Liver (tissue), 8 donors: ENCODE measurements at regions not wholly inside any gene's neighbourhood (a gene's known extent, or its start where the extent isn't known, plus 50 kb on each side); places are given as distances from the start of the nearest gene placed in this dataset.

Experiments
- DNase-seq: peaks from one replicate; pipeline ENCODE4 v3.0.0-alpha.2; 2017; ENCODE audit warnings: low spot score
- H3K27ac ChIP-seq, 2 donors: one replicate each; pipeline ENCODE4 v1.7.0; 2013; ENCODE audit warnings: inconsistent platforms in 2 of 2, low read length in 2 of 2, control low read depth in 1 of 2, low read depth in 1 of 2, mild to moderate bottlenecking in 1 of 2
- H3K27me3 ChIP-seq, 4 donors: one replicate each; pipeline versions ENCODE4 v1.6.1 to v1.7.0; 2013; ENCODE audit warnings: low read length in 3 of 4, inconsistent platforms in 1 of 4, mild to moderate bottlenecking in 1 of 4, moderate library complexity in 1 of 4; ENCODE audit not compliant: control insufficient read depth in 4 of 4, insufficient read depth in 4 of 4
- H3K36me3 ChIP-seq, 4 donors: one replicate each; pipeline versions ENCODE4 v1.6.1 to v1.7.0; 2013; ENCODE audit warnings: low read length in 3 of 4, mild to moderate bottlenecking in 3 of 4, low read depth in 1 of 4, moderate library complexity in 1 of 4; ENCODE audit not compliant: control insufficient read depth in 4 of 4, insufficient read depth in 3 of 4
- H3K4me1 ChIP-seq, 4 donors: one replicate each; pipeline versions ENCODE4 v1.6.1 to v1.7.0; 2013; ENCODE audit warnings: low read length in 3 of 4, mild to moderate bottlenecking in 3 of 4, moderate library complexity in 1 of 4; ENCODE audit not compliant: control insufficient read depth in 4 of 4, insufficient read depth in 4 of 4
- H3K4me3 ChIP-seq, 3 donors: one replicate each; pipeline versions ENCODE4 v1.6.1 to v1.7.0; 2013; ENCODE audit warnings: low read length in 3 of 3, control low read depth in 1 of 3, low read depth in 1 of 3, mild to moderate bottlenecking in 1 of 3
- H3K9ac ChIP-seq, 2 donors: one replicate each; pipeline ENCODE4 v1.7.0; 2013; ENCODE audit warnings: low read length in 2 of 2, mild to moderate bottlenecking in 2 of 2, moderate library complexity in 2 of 2, control low read depth in 1 of 2, low read depth in 1 of 2
- H3K9me3 ChIP-seq, 4 donors: one replicate each; pipeline versions ENCODE4 v1.6.1 to v1.7.0; 2013; ENCODE audit warnings: low read length in 3 of 4; ENCODE audit not compliant: control insufficient read depth in 4 of 4
- ATF3 ChIP-seq: IDR thresholded peaks from 2 replicates; pipeline ENCODE4 v1.6.1; 2016; ENCODE audit warnings: antibody characterized with exemption
- CTCF ChIP-seq: fragments of 150-350 bp; IDR thresholded peaks from 2 replicates; pipeline ENCODE4 v1.5.1; 2017; ENCODE audit warnings: improper control_type of control experiment, low read depth, low read length; ENCODE audit not compliant: missing input control
- EGR1 ChIP-seq, 2 donors: IDR thresholded peaks; 2 replicates each; pipeline ENCODE4 v1.6.1; 2016 to 2018; ENCODE audit warnings: antibody characterized with exemption in 2 of 2, low read depth in 2 of 2
- FOXA1 ChIP-seq: IDR thresholded peaks from 2 replicates; pipeline ENCODE4 v1.6.1; 2016; ENCODE audit warnings: antibody characterized with exemption
- FOXA2 ChIP-seq: IDR thresholded peaks from 2 replicates; pipeline ENCODE4 v1.6.1; 2016; ENCODE audit warnings: antibody characterized with exemption
- GABPA ChIP-seq, 2 donors: IDR thresholded peaks in 1 of 2; conservative IDR thresholded peaks in 1 of 2; 2 replicates each; pipeline ENCODE4 v1.6.1; 2016; ENCODE audit warnings: antibody characterized with exemption in 2 of 2, mild to moderate bottlenecking in 1 of 2, moderate library complexity in 1 of 2
- HNF4A ChIP-seq, 2 donors: conservative IDR thresholded peaks; 2 replicates each; pipeline ENCODE4 v1.6.1; 2016; ENCODE audit warnings: antibody characterized with exemption in 2 of 2, mild to moderate bottlenecking in 2 of 2
- HNF4G ChIP-seq: IDR thresholded peaks from 2 replicates; pipeline ENCODE4 v1.6.1; 2016; ENCODE audit warnings: antibody characterized with exemption
- JUND ChIP-seq, 2 donors: IDR thresholded peaks; 2 replicates each; pipeline ENCODE4 v1.6.1; 2016; ENCODE audit warnings: antibody characterized with exemption in 2 of 2
- NR2F2 ChIP-seq: IDR thresholded peaks from 2 replicates; pipeline ENCODE4 v1.6.1; 2016; ENCODE audit warnings: antibody characterized with exemption
- RAD21 ChIP-seq, 2 donors: IDR thresholded peaks; 2 replicates each; pipeline ENCODE4 v1.6.1; 2016; ENCODE audit warnings: antibody characterized with exemption in 2 of 2, mild to moderate bottlenecking in 2 of 2
- RXRA ChIP-seq, 2 donors: IDR thresholded peaks; 2 replicates each; pipeline ENCODE4 v1.6.1; 2017 to 2018; ENCODE audit warnings: antibody characterized with exemption in 2 of 2, mild to moderate bottlenecking in 1 of 2
- SP1 ChIP-seq: IDR thresholded peaks from 2 replicates; pipeline ENCODE4 v1.6.1; 2018; ENCODE audit warnings: antibody characterized with exemption, mild to moderate bottlenecking
- TAF1 ChIP-seq: conservative IDR thresholded peaks from 2 replicates; pipeline ENCODE4 v1.6.1; 2016; ENCODE audit warnings: antibody characterized with exemption, mild to moderate bottlenecking
- YY1 ChIP-seq: IDR thresholded peaks from 2 replicates; pipeline ENCODE4 v1.6.1; 2016; ENCODE audit warnings: antibody characterized with exemption, mild to moderate bottlenecking
- WGBS: extraction: QIAGEN DNeasy Blood & Tissue Kit; methylation state at CpG from one replicate; pipeline ENCODE4 v1.1.7; 2013; 5-methylcytosine and 5-hydroxymethylcytosine counted together
- TF ChIP-seq, protein P1 (sequence below): IDR thresholded peaks from 2 replicates; pipeline ENCODE4 v1.6.1; 2016; ENCODE audit warnings: antibody characterized with exemption
- TF ChIP-seq, protein P2 (sequence below): IDR thresholded peaks from 2 replicates; pipeline ENCODE4 v1.6.1; 2016; ENCODE audit warnings: antibody characterized with exemption
- TF ChIP-seq, protein P3 (sequence below): IDR thresholded peaks from 2 replicates; pipeline ENCODE4 v1.6.1; 2016; ENCODE audit warnings: antibody characterized with exemption, mild to moderate bottlenecking
- donor health status: healthy.
- donor health status: healthy.
- donor health status: healthy.
- donor health status: healthy.
- donor health status: healthy.

GRCh38 chr4:101647710-101648034, 142.9 kb upstream of the BANK1 start:
- H3K4me3 ChIP-seq: no peak overlapping the region
- no peak for DNase-seq
- H3K9ac ChIP-seq: no peak overlapping the region
- no peaks in the 10 kb centered on the region for H3K4me1 ChIP-seq
- TF ChIP-seq NR2F2: no peak
- TF ChIP-seq JUND (IDR thresholded peaks at IDR 0.05): no peak
- no peak for TF ChIP-seq EGR1 (IDR thresholded peaks at IDR 0.05; ENCODE audit: low read depth in 2 of 2)
- no peak for TF ChIP-seq HNF4A (conservative IDR thresholded peaks at IDR 0.05)
- no peak for TF ChIP-seq RAD21 (IDR thresholded peaks at IDR 0.05)
- TF ChIP-seq RXRA (IDR thresholded peaks at IDR 0.05): no peak
- TF ChIP-seq GABPA (IDR thresholded peaks at IDR 0.05 in 1 of 2, conservative IDR thresholded peaks at IDR 0.05 in 1 of 2): no peak
- no peak for TF ChIP-seq FOXA2
- TF ChIP-seq, protein P1, sequence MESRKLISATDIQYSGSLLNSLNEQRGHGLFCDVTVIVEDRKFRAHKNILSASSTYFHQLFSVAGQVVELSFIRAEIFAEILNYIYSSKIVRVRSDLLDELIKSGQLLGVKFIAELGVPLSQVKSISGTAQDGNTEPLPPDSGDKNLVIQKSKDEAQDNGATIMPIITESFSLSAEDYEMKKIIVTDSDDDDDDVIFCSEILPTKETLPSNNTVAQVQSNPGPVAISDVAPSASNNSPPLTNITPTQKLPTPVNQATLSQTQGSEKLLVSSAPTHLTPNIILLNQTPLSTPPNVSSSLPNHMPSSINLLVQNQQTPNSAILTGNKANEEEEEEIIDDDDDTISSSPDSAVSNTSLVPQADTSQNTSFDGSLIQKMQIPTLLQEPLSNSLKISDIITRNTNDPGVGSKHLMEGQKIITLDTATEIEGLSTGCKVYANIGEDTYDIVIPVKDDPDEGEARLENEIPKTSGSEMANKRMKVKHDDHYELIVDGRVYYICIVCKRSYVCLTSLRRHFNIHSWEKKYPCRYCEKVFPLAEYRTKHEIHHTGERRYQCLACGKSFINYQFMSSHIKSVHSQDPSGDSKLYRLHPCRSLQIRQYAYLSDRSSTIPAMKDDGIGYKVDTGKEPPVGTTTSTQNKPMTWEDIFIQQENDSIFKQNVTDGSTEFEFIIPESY: no peak
- no peak for TF ChIP-seq TAF1
- no peak for TF ChIP-seq YY1
- no peak for TF ChIP-seq ATF3
- H3K36me3 ChIP-seq: no peaks in the 10 kb centered on the region
- H3K27me3 ChIP-seq: peaks cover 0 to 3% (median 0%) of the 10 kb centered on the region in 4 donors
- no peaks in the 10 kb centered on the region for H3K9me3 ChIP-seq
- H3K27ac ChIP-seq: no peak overlapping the region

- Histone ChIP-seq H3K4me3 (no peak overlapping the region), H3K27ac (no peak overlapping the region), H3K9me3 (no peaks in the 10 kb centered on the region), H3K4me1 (no peaks in the 10 kb centered on the region), H3K9ac (no peak overlapping the region), H3K27me3 (peaks cover 0 to 14% (median 0%) of the 10 kb centered on the region in 4 donors), H3K36me3 (no peaks in the 10 kb centered on the region)
- no peak for DNase-seq
- TF ChIP-seq, protein P1: no peak
- no peak for TF ChIP-seq FOXA1
- no peak for TF ChIP-seq HNF4A (conservative IDR thresholded peaks at IDR 0.05)
- no peak for TF ChIP-seq NR2F2
- TF ChIP-seq YY1: no peak
- TF ChIP-seq SP1: no peak
- no peak for TF ChIP-seq TAF1
- no peak for TF ChIP-seq JUND (IDR thresholded peaks at IDR 0.05)
- TF ChIP-seq EGR1 (IDR thresholded peaks at IDR 0.05; ENCODE audit: low read depth in 2 of 2): no peak
- TF ChIP-seq HNF4G: no peak
- TF ChIP-seq RAD21 (IDR thresholded peaks at IDR 0.05): no peak
- TF ChIP-seq, protein P2, sequence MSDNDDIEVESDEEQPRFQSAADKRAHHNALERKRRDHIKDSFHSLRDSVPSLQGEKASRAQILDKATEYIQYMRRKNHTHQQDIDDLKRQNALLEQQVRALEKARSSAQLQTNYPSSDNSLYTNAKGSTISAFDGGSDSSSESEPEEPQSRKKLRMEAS: no peak
- no peak for TF ChIP-seq GABPA (IDR thresholded peaks at IDR 0.05 in 1 of 2, conservative IDR thresholded peaks at IDR 0.05 in 1 of 2)
- no peak for TF ChIP-seq FOXA2
- TF ChIP-seq RXRA (IDR thresholded peaks at IDR 0.05): no peak
- TF ChIP-seq, protein P3, sequence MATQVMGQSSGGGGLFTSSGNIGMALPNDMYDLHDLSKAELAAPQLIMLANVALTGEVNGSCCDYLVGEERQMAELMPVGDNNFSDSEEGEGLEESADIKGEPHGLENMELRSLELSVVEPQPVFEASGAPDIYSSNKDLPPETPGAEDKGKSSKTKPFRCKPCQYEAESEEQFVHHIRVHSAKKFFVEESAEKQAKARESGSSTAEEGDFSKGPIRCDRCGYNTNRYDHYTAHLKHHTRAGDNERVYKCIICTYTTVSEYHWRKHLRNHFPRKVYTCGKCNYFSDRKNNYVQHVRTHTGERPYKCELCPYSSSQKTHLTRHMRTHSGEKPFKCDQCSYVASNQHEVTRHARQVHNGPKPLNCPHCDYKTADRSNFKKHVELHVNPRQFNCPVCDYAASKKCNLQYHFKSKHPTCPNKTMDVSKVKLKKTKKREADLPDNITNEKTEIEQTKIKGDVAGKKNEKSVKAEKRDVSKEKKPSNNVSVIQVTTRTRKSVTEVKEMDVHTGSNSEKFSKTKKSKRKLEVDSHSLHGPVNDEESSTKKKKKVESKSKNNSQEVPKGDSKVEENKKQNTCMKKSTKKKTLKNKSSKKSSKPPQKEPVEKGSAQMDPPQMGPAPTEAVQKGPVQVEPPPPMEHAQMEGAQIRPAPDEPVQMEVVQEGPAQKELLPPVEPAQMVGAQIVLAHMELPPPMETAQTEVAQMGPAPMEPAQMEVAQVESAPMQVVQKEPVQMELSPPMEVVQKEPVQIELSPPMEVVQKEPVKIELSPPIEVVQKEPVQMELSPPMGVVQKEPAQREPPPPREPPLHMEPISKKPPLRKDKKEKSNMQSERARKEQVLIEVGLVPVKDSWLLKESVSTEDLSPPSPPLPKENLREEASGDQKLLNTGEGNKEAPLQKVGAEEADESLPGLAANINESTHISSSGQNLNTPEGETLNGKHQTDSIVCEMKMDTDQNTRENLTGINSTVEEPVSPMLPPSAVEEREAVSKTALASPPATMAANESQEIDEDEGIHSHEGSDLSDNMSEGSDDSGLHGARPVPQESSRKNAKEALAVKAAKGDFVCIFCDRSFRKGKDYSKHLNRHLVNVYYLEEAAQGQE: no peak
- TF ChIP-seq CTCF: no peak
- no peak for TF ChIP-seq ATF3
- 88% methylated on average over 1 of the region's 1 CpG for WGBS
Observed at GRCh38 chr4:101644516-101644915, 146.0 kb upstream of the BANK1 start.
